ENCODE measurements at regions not wholly inside any gene's neighbourhood (a gene's known extent, or its start where the extent isn't known, plus 50 kb on each side); places are given as distances from the start of the nearest gene placed in this dataset.
"Not testable (repeated sequence)": the region's sequence is repeated elsewhere in the genome, so short reads cannot be mapped to it uniquely, and the experiment has no call there.

DNA sequence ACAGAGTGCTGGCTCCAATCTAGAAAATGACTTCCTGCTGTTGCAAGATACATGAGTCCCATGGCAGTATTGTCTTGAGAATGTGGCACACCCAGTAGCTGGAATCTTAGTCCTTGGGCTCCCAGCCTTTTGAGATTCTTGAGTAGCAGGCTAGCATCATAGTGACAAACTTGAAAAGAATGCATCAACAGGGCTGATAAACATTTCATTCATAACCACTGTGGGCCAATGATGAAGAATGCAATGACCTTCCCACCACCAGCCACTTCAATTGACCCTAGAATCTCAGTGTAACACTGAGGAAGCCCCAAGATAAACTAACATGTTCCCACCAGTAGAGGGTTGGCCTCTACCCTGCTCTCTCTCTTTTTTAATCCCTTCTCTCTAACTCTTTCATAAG, 329.3 kb downstream of the GBA3 start:
- H3K27me3 ChIP-seq (ENCODE audit: control insufficient read depth, insufficient read depth, low read length), result no peaks in the 10 kb centered on the region
- H3K36me3 ChIP-seq (ENCODE audit: control insufficient read depth, insufficient read depth, low read length), result no peaks in the 10 kb centered on the region
- no peak for DNase-seq (ENCODE audit: low read depth, low spot score)
- no peaks in the 10 kb centered on the region for H3K4me1 ChIP-seq (ENCODE audit: control insufficient read depth, insufficient read depth, low read length)
- no peak overlapping the region for H3K4me3 ChIP-seq (ENCODE audit: low read length)
- no peaks in the 10 kb centered on the region for H3K9me3 ChIP-seq (ENCODE audit: control insufficient read depth, insufficient read depth, low read length)
- H3K27ac ChIP-seq (ENCODE audit: low read length), result no peak overlapping the region

GRCh38 chr4:23021040-23021439, 328.3 kb downstream of the GBA3 start:
- DNase-seq (ENCODE audit: low read depth, low spot score), result no peak
- Histone ChIP-seq H3K36me3 (ENCODE audit: control insufficient read depth, insufficient read depth, low read length) (no peaks in the 10 kb centered on the region), H3K4me1 (ENCODE audit: control insufficient read depth, insufficient read depth, low read length) (no peaks in the 10 kb centered on the region), H3K27ac (ENCODE audit: low read length) (no peak overlapping the region), H3K4me3 (ENCODE audit: low read length) (no peak overlapping the region), H3K9me3 (ENCODE audit: control insufficient read depth, insufficient read depth, low read length) (no peaks in the 10 kb centered on the region), H3K27me3 (ENCODE audit: control insufficient read depth, insufficient read depth, low read length) (no peaks in the 10 kb centered on the region)
- WGBS (ENCODE audit: insufficient coverage, insufficient read length), result no CpG with 5 or more reads among the region's 4 CpGs

DNA sequence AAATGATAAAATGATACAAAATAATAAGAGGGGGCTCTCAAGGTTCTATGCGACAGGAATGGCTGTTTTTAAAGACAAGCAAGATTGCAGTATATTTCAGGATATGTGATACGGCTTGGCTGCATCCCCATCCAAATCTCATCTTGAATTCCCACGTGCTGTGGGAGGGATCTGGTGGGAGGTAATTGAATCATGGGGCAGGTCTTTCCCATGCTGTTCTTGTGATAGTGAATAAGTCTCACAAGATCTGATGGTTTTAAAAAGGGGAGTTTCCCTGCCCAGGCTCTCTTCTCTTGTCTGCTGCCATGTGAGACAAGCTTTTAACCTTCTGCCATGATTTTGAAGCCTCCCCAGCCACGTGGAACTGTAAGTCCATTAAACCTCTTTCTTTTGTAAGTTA, 327.7 kb downstream of the GBA3 start:
- H3K27me3 ChIP-seq (ENCODE audit: control insufficient read depth, insufficient read depth, low read length); H3K4me1 ChIP-seq (ENCODE audit: control insufficient read depth, insufficient read depth, low read length); H3K36me3 ChIP-seq (ENCODE audit: control insufficient read depth, insufficient read depth, low read length); H3K4me3 ChIP-seq (ENCODE audit: low read length); H3K9me3 ChIP-seq (ENCODE audit: control insufficient read depth, insufficient read depth, low read length); DNase-seq (ENCODE audit: low read depth, low spot score); H3K27ac ChIP-seq (ENCODE audit: low read length): not testable (repeated sequence)
- no CpG with 5 or more reads among the region's 4 CpGs for WGBS (ENCODE audit: insufficient coverage, insufficient read length)

- no peak overlapping the region for H3K27ac ChIP-seq (ENCODE audit: low read length)
- H3K4me1 ChIP-seq (ENCODE audit: control insufficient read depth, insufficient read depth, low read length), result no peaks in the 10 kb centered on the region
- no peaks in the 10 kb centered on the region for H3K36me3 ChIP-seq (ENCODE audit: control insufficient read depth, insufficient read depth, low read length)
- no CpG with 5 or more reads among the region's 1 CpG for WGBS (ENCODE audit: insufficient coverage, insufficient read length)
- H3K27me3 ChIP-seq (ENCODE audit: control insufficient read depth, insufficient read depth, low read length), result no peaks in the 10 kb centered on the region
- DNase-seq (ENCODE audit: low read depth, low spot score), result no peak
- H3K9me3 ChIP-seq (ENCODE audit: control insufficient read depth, insufficient read depth, low read length), result no peaks in the 10 kb centered on the region
- H3K4me3 ChIP-seq (ENCODE audit: low read length), result no peak overlapping the region
Observed at GRCh38 chr4:23016981-23017380, 324.2 kb downstream of the GBA3 start.

- DNase-seq (ENCODE audit: low read depth, low spot score), result no peak
- Histone ChIP-seq H3K36me3 (ENCODE audit: control insufficient read depth, insufficient read depth, low read length) (no peaks in the 10 kb centered on the region), H3K4me3 (ENCODE audit: low read length) (no peak overlapping the region), H3K9me3 (ENCODE audit: control insufficient read depth, insufficient read depth, low read length) (no peaks in the 10 kb centered on the region), H3K4me1 (ENCODE audit: control insufficient read depth, insufficient read depth, low read length) (no peaks in the 10 kb centered on the region), H3K27ac (ENCODE audit: low read length) (no peak overlapping the region), H3K27me3 (ENCODE audit: control insufficient read depth, insufficient read depth, low read length) (no peaks in the 10 kb centered on the region)
Observed at GRCh38 chr4:23015821-23016220, 323.1 kb downstream of the GBA3 start.

GRCh38 chr4:23009093-23009492, 316.4 kb downstream of the GBA3 start:
- Histone ChIP-seq H3K9me3 (ENCODE audit: control insufficient read depth, insufficient read depth, low read length) (no peaks in the 10 kb centered on the region), H3K4me3 (ENCODE audit: low read length) (no peak overlapping the region), H3K36me3 (ENCODE audit: control insufficient read depth, insufficient read depth, low read length) (no peaks in the 10 kb centered on the region), H3K27me3 (ENCODE audit: control insufficient read depth, insufficient read depth, low read length) (no peaks in the 10 kb centered on the region), H3K4me1 (ENCODE audit: control insufficient read depth, insufficient read depth, low read length) (no peaks in the 10 kb centered on the region), H3K27ac (ENCODE audit: low read length) (no peak overlapping the region)
- DNase-seq (ENCODE audit: low read depth, low spot score), result no peak

GRCh38 chr4:23006756-23007155, 314.0 kb downstream of the GBA3 start:
- H3K4me3 ChIP-seq (ENCODE audit: low read length), result no peak overlapping the region
- H3K9me3 ChIP-seq (ENCODE audit: control insufficient read depth, insufficient read depth, low read length), result no peaks in the 10 kb centered on the region
- H3K27me3 ChIP-seq (ENCODE audit: control insufficient read depth, insufficient read depth, low read length), result no peaks in the 10 kb centered on the region
- no peak for DNase-seq (ENCODE audit: low read depth, low spot score)
- H3K27ac ChIP-seq (ENCODE audit: low read length), result no peak overlapping the region
- no peaks in the 10 kb centered on the region for H3K36me3 ChIP-seq (ENCODE audit: control insufficient read depth, insufficient read depth, low read length)
- no peaks in the 10 kb centered on the region for H3K4me1 ChIP-seq (ENCODE audit: control insufficient read depth, insufficient read depth, low read length)

DNA sequence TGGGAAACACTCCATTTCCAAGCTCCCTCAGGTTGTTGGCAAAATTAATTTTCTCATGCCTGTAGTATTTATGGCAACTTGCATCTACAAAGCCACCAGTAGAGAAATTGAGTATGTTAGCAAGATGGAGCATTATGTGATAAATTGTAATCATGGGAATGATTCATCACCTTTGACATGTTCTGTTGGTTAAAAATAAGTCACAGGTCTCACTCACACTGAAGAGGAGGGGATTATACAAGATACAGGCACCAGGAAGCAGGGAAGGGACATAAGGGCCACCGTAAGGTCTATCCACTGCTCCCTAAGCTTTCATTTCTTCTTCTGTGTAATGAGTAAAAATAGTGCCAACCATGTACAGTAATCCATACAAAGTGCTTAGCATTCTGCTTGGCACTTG, 313.0 kb downstream of the GBA3 start:
- H3K36me3 ChIP-seq (ENCODE audit: control insufficient read depth, insufficient read depth, low read length), result no peaks in the 10 kb centered on the region
- no peak overlapping the region for H3K27ac ChIP-seq (ENCODE audit: low read length)
- DNase-seq (ENCODE audit: low read depth, low spot score), result no peak
- H3K9me3 ChIP-seq (ENCODE audit: control insufficient read depth, insufficient read depth, low read length), result no peaks in the 10 kb centered on the region
- no peak overlapping the region for H3K4me3 ChIP-seq (ENCODE audit: low read length)
- H3K4me1 ChIP-seq (ENCODE audit: control insufficient read depth, insufficient read depth, low read length), result no peaks in the 10 kb centered on the region
- no CpG with 5 or more reads among the region's 1 CpG for WGBS (ENCODE audit: insufficient coverage, insufficient read length)
- no peaks in the 10 kb centered on the region for H3K27me3 ChIP-seq (ENCODE audit: control insufficient read depth, insufficient read depth, low read length)

- Histone ChIP-seq H3K27me3 (ENCODE audit: control insufficient read depth, insufficient read depth, low read length) (no peaks in the 10 kb centered on the region), H3K4me3 (ENCODE audit: low read length) (no peak overlapping the region), H3K36me3 (ENCODE audit: control insufficient read depth, insufficient read depth, low read length) (no peaks in the 10 kb centered on the region), H3K9me3 (ENCODE audit: control insufficient read depth, insufficient read depth, low read length) (no peaks in the 10 kb centered on the region), H3K27ac (ENCODE audit: low read length) (no peak overlapping the region), H3K4me1 (ENCODE audit: control insufficient read depth, insufficient read depth, low read length) (no peaks in the 10 kb centered on the region)
- WGBS (ENCODE audit: insufficient coverage, insufficient read length), result no CpG with 5 or more reads among the region's 2 CpGs
- no peak for DNase-seq (ENCODE audit: low read depth, low spot score)
Observed at GRCh38 chr4:23001478-23001877, 308.7 kb downstream of the GBA3 start.

DNA sequence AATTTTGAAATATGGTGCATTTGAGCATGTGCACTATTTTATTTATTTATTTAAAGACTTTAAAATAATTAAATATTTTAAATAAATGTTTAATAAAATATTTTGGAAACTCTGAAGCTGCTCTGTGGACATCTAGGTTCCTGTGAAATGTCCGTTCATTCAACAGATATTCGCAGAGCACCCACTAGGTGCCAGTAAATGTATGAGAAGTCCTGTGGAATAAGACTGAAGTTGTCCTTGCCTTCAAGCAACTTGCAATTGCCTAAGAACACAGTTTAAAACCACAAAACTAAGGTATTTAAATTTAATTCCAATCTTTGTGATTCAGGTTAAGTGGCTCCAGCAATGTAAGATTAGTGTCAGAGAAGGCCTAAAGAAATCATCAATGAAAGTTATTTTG, 306.7 kb downstream of the GBA3 start:
- Histone ChIP-seq H3K4me3 (ENCODE audit: low read length) (no peak overlapping the region), H3K27me3 (ENCODE audit: control insufficient read depth, insufficient read depth, low read length) (no peaks in the 10 kb centered on the region), H3K9me3 (ENCODE audit: control insufficient read depth, insufficient read depth, low read length) (no peaks in the 10 kb centered on the region), H3K4me1 (ENCODE audit: control insufficient read depth, insufficient read depth, low read length) (no peaks in the 10 kb centered on the region), H3K36me3 (ENCODE audit: control insufficient read depth, insufficient read depth, low read length) (no peaks in the 10 kb centered on the region), H3K27ac (ENCODE audit: low read length) (no peak overlapping the region)
- no peak for DNase-seq (ENCODE audit: low read depth, low spot score)
- WGBS (ENCODE audit: insufficient coverage, insufficient read length), result no CpG with 5 or more reads among the region's 2 CpGs

DNA sequence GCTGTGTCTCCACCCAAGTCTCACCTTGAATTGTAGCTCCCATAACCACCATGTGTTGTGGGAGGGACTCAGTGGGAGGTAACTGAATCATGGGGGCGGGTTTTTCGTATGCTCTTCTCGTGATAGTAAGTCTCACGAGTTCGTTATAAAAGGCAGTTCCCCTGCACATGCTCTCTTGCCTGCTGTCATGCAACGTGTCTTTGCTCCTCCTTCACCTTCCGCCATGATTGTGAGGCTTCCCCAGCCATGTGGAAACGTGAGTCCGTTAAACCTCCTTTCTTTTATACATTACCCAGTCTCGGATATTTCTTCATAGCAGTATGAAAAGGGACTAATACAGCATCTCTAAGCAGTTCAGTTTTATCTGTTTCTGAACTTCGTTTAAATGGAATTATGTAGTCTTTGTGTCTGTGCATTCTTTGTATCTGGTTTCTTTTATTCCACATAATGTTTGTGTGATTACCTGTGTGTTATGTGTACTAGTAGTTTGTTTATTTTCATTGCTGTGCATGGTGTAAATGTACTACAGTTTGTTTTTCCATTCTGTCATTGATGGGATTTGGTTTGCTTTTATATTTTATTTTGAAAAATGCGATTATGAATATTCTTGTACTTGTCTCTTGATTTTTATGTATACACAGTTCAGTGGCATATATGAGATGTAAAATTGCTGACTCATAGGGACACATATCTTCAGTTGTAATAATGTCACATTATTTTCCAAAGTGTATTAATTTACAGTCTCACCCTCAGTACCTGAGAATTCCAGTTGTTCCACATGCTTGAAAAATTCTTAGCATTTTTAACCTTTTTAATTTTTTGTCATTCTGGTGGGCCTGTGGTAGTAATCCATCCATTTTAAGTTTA, 304.9 kb downstream of the GBA3 start:
- Histone ChIP-seq H3K4me1 (ENCODE audit: control insufficient read depth, insufficient read depth, low read length) (no peaks in the 10 kb centered on the region), H3K27me3 (ENCODE audit: control insufficient read depth, insufficient read depth, low read length) (no peaks in the 10 kb centered on the region), H3K36me3 (ENCODE audit: control insufficient read depth, insufficient read depth, low read length) (no peaks in the 10 kb centered on the region), H3K4me3 (ENCODE audit: low read length) (no peak overlapping the region), H3K9me3 (ENCODE audit: control insufficient read depth, insufficient read depth, low read length) (no peaks in the 10 kb centered on the region), H3K27ac (ENCODE audit: low read length) (no peak overlapping the region)
- DNase-seq (ENCODE audit: low read depth, low spot score), result no peak
- no CpG with 5 or more reads among the region's 12 CpGs for WGBS (ENCODE audit: insufficient coverage, insufficient read length)

Measured in iPS DF 6.9 (cell line).